GM19023 (cell line): ENCODE measurements at regions not wholly inside any gene's neighbourhood (a gene's known extent, or its start where the extent isn't known, plus 50 kb on each side); places are given as distances from the start of the nearest gene placed in this dataset.

Source experiments
- ATAC-seq: cut with Tn5 transposase; IDR thresholded peaks from one replicate; pipeline ENCODE4 v1.9.1; 2021; ENCODE audit warnings: mild to moderate bottlenecking, moderate library complexity; ENCODE audit not compliant: unreplicated experiment

- no peak for ATAC-seq
These were observed 331.6 kb upstream of the NR2F2 start for GRCh38 chr15:95998935-95999334.

DNA sequence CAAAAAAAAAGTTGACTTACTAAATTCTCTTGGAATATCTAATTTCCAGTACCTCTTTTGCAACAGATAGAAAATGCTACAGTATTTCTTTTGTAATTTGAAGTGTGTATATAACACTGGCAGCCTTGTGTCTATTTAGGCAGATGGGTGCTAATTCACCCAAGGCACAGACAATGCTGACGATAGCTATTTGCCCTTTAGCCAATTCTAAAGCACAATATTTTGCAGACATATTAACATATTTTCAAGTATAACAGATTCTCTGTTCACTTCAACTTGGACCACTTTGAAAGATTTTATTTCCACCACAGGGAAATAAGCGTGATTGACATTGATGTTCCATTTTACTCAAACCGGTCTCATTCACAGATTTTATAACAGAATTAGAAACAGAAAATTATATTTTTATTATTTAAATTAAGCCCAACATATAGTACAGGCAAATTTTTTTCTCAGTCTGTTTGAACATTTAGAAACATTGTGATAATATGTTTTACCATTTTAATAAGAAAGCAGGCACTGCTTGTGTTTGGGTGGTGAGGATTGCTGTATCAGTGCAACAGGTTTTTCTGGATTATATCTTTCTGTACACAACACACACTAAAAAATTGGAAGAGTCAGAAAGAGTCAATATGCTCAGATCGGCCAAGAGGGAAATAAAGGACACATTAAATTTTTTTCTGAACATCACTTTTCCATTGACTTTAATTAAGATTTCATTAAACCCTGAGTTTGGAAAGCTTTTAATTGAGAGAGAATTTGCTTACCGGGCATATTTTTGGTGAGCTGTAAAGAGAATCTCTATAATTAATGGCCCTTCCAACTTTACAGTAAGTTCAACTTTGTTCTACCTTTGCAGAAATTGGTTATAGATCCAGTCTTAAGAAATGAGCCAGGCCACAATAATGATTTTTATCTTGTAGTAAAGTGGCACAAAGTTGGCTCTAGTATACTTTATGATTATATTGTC, 327.3 kb upstream of the NR2F2 start:
- ATAC-seq: no peak

DNA sequence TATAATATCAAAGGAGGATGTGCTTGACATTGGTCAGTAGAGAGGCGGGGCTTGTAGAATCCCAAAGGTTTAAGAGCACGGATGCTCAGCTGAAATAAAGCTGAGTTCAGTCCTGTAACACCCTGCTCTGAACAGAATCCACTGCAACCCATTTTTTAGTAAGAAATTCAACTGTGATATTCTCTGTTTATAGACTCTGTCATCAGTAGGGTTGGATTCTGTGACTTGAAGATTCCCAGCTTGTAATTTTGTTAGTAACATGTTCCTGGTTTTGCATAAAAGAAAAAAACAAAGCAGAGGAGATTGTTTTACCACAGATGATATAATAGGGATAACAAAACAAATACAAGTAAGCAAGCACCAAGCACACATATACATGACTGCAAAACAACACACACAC, 324.6 kb upstream of the NR2F2 start:
- no peak for ATAC-seq

DNA sequence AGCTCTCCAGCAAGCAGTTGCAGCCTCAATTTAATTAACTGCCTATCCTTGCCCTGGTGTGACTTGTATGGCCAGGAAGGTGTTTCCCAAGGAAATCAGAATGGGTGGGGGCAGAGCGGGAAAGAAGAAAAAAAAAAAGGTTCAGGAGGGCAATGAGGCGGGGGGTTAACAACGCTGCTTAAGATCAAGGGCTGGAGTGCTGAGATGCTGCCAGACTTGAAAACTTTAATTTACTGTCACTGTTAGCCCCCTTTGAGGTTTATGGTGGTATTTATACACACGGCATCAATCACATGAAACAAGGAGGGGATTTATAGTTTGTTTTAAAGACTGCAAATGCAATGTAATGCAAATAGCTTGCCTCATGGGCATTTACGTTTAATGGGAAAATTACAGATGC, 319.4 kb upstream of the NR2F2 start:
- no peak for ATAC-seq

DNA sequence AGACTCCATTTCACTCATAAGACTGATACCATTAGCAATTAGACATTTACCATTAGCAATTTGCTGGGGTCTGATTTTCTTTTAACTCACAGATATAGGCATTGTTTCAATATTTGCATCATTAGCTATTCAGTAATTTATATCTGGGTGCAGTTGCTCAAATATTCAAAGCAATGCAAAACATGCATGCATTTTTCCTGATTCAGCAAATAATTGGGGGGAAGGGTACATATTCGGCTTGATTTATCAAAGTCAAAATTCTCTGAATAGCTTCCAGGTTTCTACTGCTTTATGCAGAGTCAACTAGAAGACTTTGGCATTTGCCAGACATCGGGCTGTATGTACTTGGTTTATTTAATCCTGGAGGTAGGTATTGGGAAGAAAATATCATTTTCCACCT, 315.6 kb upstream of the NR2F2 start:
- no peak for ATAC-seq

DNA sequence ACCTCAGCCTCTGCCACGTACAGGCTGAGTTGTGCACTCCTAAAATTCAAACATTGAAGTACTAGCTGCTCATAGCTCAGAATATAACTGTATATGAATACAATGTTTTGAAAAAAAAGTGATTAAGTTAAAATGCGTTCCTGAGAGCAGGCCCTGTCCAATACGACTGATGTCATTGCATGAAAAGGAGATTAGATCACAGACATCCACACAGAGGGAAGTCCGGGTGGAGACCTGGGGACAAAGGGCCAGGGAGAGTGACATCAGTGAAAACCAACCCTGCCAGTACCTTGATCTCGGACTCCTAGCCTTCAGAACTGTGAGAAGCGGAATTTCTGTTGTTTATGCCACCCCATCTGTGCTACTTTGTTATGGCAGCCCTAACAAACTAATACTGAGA, 311.4 kb upstream of the NR2F2 start:
- no peak for ATAC-seq

DNA sequence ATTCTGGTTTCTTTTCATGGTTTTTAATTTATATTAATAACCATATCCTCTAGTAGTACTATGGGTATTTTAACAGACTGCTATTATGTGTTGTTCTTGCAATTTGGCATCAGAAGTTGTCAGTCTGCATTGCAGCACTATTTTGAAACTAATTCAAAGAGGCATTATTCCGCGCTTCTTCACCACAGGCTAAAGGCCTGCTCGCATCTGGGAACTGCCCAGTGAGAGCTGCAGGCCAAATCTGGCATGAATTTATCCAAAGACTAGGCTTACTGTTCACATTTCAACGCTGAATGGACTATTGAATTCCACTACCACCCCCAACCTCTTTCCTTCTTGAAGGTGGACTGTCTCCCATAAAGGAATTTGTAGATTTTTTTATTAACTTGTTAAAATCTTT, 310.4 kb upstream of the NR2F2 start:
- no peak for ATAC-seq

DNA sequence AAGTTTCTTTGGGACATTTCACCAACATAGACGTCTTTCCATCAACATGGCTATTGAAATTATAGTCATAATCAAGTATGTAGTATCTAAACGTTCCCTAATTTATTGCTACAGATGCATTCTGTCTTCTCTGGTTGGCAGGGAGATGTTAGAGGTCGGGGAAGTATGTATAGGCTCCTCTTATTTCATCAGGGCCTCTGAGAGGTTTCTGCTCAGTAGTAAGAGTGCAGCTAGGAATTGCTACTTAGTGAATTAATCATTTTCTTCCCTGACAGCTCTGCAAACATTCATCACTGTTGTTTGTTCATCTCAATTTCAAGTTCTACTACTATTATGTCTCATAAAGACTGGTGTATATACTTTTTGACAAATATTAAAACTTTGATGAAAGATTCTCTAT, 309.7 kb upstream of the NR2F2 start:
- no peak for ATAC-seq

DNA sequence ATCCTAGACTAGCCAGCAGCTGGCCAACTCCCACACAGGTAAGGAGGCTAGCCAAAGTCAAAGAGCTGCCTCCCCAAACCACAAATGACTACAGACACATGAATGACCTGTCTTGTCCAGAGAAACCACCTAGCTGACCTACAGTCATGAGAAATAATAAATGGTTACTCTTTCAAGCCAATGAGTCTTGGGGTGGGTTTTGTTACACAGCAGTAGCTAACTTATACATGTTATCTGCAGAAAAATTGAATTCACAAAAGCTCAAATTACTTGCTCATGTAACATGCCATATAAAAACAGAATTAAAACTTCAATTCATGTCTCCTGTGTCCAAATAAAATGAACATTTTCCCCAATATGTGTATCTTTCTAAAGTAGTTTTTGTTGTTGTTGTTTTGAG, 307.4 kb upstream of the NR2F2 start:
- no peak for ATAC-seq

DNA sequence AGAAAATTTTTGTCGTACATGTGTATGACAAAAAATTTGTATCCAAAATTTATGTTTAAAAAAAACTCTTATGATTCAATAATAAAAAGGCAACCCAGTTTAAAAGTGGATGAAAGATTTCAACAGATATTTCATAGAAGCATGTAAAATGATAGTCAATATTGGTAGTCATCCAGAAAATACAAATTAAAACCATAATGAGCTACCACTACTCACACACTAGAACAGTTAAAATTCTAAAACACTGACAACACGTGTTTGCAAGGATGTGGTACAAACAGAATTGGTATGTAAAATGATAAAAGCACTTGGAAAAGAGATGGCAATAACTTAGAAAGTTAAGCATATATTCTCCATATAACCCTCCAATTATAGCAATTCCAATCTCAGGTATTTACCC, 303.0 kb upstream of the NR2F2 start:
- no peak for ATAC-seq

DNA sequence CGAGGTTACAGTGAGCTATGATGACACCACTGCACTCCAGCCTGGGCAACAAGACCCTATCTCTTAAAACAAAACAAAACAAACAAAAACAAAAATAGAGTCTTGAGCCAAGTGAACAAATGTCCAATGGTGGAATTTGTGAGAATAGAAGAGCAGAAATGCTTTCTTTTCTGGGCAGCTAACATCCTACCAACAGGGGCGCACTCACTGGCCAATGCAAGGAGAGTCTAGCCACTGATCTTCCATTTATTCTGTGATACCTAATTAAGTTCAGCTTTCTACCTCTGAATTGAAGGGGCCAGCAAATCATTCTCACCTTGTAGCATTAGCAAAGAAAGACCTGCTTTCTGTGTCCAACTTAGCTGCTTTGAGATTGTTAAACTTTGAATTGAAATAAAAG, 301.9 kb upstream of the NR2F2 start:
- ATAC-seq: no peak

DNA sequence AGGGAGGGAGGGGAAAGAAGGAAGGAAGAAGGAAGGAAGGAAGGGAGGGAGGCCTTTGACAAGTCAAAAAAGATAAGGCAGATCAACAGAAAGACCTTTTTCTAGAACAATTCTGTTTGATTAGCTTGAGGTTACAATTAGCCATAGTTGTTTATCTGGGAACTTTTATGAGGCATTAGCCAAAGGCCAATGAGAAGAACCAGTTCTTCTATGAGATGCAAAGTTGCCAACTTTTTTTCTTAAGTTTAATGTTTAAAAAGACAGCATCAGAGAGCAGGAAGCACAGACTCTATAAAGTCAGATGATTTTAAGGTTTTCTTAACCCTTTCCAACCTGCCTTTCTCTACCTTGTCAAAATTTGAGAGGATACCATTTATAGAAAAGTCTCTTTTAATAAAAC, 301.3 kb upstream of the NR2F2 start:
- no peak for ATAC-seq

GRCh38 chr15:96031426-96032110, 298.9 kb upstream of the NR2F2 start:
- no peak for ATAC-seq

- ATAC-seq: no peak
These were observed 295.4 kb upstream of the NR2F2 start for GRCh38 chr15:96035091-96035490.

GRCh38 chr15:96035635-96036034, 294.9 kb upstream of the NR2F2 start:
- no peak for ATAC-seq

DNA sequence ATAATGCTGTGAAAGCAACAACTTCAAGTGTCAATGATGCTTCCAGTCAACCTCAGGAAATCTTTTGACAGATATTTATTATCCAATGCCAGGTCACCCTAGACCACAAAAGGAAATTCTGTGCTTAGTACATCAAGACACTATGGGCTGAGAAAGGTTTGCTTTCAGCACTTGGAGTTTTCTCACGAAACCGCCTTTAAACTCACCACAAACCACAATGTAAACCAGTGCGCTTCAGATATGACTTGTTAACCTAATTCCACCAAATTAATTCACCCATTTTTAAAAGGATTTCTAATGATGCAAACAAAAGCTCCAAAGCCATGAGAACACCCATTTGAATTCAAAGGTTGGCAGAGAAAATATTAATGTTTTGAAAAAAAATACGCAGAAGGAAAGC, 292.9 kb upstream of the NR2F2 start:
- no peak for ATAC-seq

DNA sequence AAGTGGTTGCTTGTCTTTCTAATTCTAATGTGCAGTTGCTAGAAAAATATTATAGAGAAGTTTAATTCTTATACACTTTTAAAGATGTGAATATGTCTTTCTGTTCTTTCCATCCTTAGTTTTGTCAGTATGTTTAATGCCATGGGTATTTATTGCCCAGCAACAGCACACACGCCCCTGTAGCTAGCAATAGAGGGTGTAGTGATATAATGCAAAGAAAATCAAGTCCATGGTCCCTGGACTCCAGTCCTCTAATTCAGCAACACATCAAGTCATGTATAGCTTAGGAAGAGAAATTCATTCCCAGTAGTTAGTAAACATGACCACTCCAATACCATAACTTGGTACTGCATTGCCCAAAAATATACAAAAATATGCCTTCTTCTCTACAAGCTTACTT, 292.4 kb upstream of the NR2F2 start:
- ATAC-seq: no peak

GRCh38 chr15:96038650-96039049, 291.9 kb upstream of the NR2F2 start:
- ATAC-seq: no peak

DNA sequence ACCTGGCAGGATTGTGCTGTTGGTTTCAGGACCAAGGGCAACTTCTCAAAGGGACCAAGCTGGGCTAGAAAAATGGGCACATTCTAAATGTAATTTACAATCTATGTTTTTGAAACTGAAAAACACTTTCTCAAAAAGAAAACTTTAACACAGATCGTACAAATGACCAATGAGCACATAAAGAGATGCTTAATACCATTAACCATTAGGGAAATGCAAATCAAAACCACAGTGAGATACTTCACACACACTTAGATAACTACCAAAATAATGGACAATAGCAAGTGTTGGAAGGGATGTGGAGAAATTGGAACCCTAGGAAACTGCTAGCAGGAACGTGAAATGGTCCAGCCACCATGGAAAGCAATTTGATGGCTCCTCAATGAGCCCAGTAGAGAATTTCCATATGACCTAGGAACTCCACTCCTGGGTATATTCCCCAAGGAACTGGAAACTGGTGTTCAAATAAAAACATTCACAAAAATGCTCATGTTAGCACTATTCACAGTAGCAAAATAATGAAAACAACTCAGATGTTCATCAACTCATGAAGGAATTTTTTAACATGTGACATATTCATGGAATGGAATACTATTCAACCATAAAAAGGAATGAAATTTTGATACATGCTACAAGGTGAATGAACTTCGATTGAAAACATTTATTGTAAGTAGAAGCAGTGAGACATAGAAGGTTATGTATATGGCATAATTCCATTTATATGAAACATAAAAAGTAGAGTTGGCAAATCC, 288.3 kb upstream of the NR2F2 start:
- no peak for ATAC-seq

- ATAC-seq: no peak
These were observed 287.7 kb upstream of the NR2F2 start for GRCh38 chr15:96042734-96043224.

- no peak for ATAC-seq
These were observed 286.8 kb upstream of the NR2F2 start for GRCh38 chr15:96043591-96044171.
